Esophagus squamous epithelium (tissue), 4 donors: ENCODE measurements at regions not wholly inside any gene's neighbourhood (a gene's known extent, or its start where the extent isn't known, plus 50 kb on each side); places are given as distances from the start of the nearest gene placed in this dataset.

ENCODE experiments used
- POLR2A ChIP-seq, 4 donors: fragments of 450-650 bp; IDR thresholded peaks; one replicate each; pipeline ENCODE4 v1.6.1; 2017; ENCODE audit warnings: antibody characterized with exemption in 4 of 4, mild to moderate bottlenecking in 4 of 4, moderate library complexity in 3 of 4
- TF ChIP-seq, protein P1 (sequence below), 6 experiments: fragments of 450-650 bp in 4 of 6; fragments of 200-600 bp in 2 of 6; sonication (generic) in 2 of 6; IDR thresholded peaks; one replicate each; pipeline ENCODE4 v1.5.1; 2016 to 2019; ENCODE audit warnings: antibody characterized with exemption in 6 of 6, mild to moderate bottlenecking in 4 of 6, moderate library complexity in 4 of 6

- TF ChIP-seq, protein P1, sequence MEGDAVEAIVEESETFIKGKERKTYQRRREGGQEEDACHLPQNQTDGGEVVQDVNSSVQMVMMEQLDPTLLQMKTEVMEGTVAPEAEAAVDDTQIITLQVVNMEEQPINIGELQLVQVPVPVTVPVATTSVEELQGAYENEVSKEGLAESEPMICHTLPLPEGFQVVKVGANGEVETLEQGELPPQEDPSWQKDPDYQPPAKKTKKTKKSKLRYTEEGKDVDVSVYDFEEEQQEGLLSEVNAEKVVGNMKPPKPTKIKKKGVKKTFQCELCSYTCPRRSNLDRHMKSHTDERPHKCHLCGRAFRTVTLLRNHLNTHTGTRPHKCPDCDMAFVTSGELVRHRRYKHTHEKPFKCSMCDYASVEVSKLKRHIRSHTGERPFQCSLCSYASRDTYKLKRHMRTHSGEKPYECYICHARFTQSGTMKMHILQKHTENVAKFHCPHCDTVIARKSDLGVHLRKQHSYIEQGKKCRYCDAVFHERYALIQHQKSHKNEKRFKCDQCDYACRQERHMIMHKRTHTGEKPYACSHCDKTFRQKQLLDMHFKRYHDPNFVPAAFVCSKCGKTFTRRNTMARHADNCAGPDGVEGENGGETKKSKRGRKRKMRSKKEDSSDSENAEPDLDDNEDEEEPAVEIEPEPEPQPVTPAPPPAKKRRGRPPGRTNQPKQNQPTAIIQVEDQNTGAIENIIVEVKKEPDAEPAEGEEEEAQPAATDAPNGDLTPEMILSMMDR (IDR thresholded peaks at IDR 0.05) = no peak
- no peak for TF ChIP-seq POLR2A (IDR thresholded peaks at IDR 0.05)
Observed at GRCh38 chr2:138831154-138831553, 51.0 kb upstream of the NXPH2 start.
